ENCODE measurements at regions not wholly inside any gene's neighbourhood (a gene's known extent, or its start where the extent isn't known, plus 50 kb on each side); places are given as distances from the start of the nearest gene placed in this dataset.
A peak's percentile ranks its signal among the peaks of the same experiment; 100 is the strongest.

GRCh38 chr1:30036229-30036547, 687.2 kb downstream of the MATN1 start:
- no peak for TF ChIP-seq SNAI2 (CRISPR knock-in tag; IDR thresholded peaks at IDR 0.05)
- no peak for TF ChIP-seq ZNF565 (CRISPR knock-in tag; conservative IDR thresholded peaks at IDR 0.05; ENCODE audit: low read depth)
- TF ChIP-seq GLIS3 (CRISPR knock-in tag; IDR thresholded peaks at IDR 0.05), result no peak
- TF ChIP-seq ESRRG (CRISPR knock-in tag; IDR thresholded peaks at IDR 0.05), result no peak
- TF ChIP-seq PATZ1 (CRISPR knock-in tag; IDR thresholded peaks at IDR 0.05; ENCODE audit: borderline replicate concordance), result no peak
- no peak for TF ChIP-seq OSR1 (CRISPR knock-in tag; IDR thresholded peaks at IDR 0.05)
- no peak for TF ChIP-seq CSDC2 (CRISPR knock-in tag; IDR thresholded peaks at IDR 0.05)
- TF ChIP-seq POU6F1 (CRISPR knock-in tag; IDR thresholded peaks at IDR 0.05; ENCODE audit: borderline replicate concordance, low read depth), result no peak
- no peak for ATAC-seq

- no peak for ATAC-seq
- TF ChIP-seq PPARA (CRISPR knock-in tag; IDR thresholded peaks at IDR 0.05; ENCODE audit: borderline replicate concordance), result no peak
Observed at GRCh38 chr1:30035522-30036228, 687.7 kb downstream of the MATN1 start.

GRCh38 chr1:30034627-30035521, 688.5 kb downstream of the MATN1 start:
- ATAC-seq, result no peak
- no peak for TF ChIP-seq TSHZ2 (CRISPR knock-in tag; IDR thresholded peaks at IDR 0.05)
- peak; percentile 52; the same call in 1 of the 2 replicates for TF ChIP-seq CREB5 (CRISPR knock-in tag; IDR thresholded peaks at IDR 0.05; ENCODE audit: low read depth)

- no peak for ATAC-seq
- TF ChIP-seq CREB5 (CRISPR knock-in tag; IDR thresholded peaks at IDR 0.05; ENCODE audit: low read depth), result no peak
- TF ChIP-seq ZNF8 (CRISPR knock-in tag; IDR thresholded peaks at IDR 0.05), result no peak
- TF ChIP-seq PPARA (CRISPR knock-in tag; IDR thresholded peaks at IDR 0.05; ENCODE audit: borderline replicate concordance), result no peak
- no peak for TF ChIP-seq ZFP3 (CRISPR knock-in tag; IDR thresholded peaks at IDR 0.05)
- no peak for TF ChIP-seq SNAI2 (CRISPR knock-in tag; IDR thresholded peaks at IDR 0.05)
- no peak for TF ChIP-seq ZFP30 (CRISPR knock-in tag; IDR thresholded peaks at IDR 0.05)
- no peak for TF ChIP-seq ZC3H10 (CRISPR knock-in tag; IDR thresholded peaks at IDR 0.05)
- TF ChIP-seq ISL1 (CRISPR knock-in tag; IDR thresholded peaks at IDR 0.05), result no peak
- TF ChIP-seq POU6F1 (CRISPR knock-in tag; IDR thresholded peaks at IDR 0.05; ENCODE audit: borderline replicate concordance, low read depth), result no peak
- TF ChIP-seq TOX (CRISPR knock-in tag; IDR thresholded peaks at IDR 0.05; ENCODE audit: borderline replicate concordance), result no peak
- TF ChIP-seq TSHZ2 (CRISPR knock-in tag; IDR thresholded peaks at IDR 0.05), result no peak
- no peak for TF ChIP-seq PATZ1 (CRISPR knock-in tag; IDR thresholded peaks at IDR 0.05; ENCODE audit: borderline replicate concordance)
Observed at GRCh38 chr1:30034105-30034626, 689.2 kb downstream of the MATN1 start.
